Motor neuron (in vitro differentiated cells): ENCODE measurements at regions not wholly inside any gene's neighbourhood (a gene's known extent, or its start where the extent isn't known, plus 50 kb on each side); places are given as distances from the start of the nearest gene placed in this dataset.

Experiments
- ATAC-seq, 8 experiments: fragments of 200-7000 bp; cut with Tn5 transposase; replicated peaks in 6 of 8; 2 replicates each; pipeline ENCODE4 v1.8.0; 2021; ENCODE audit warnings: mild to moderate bottlenecking in 8 of 8, moderate library complexity in 8 of 8
- H3K27ac ChIP-seq, 2 donors: fragments of 250-450 bp; sonication (Bioruptor Pico); 2 replicates each; pipeline ENCODE4 v1.9.0; 2021; ENCODE audit warnings: antibody characterized with exemption in 2 of 2, mild to moderate bottlenecking in 2 of 2, moderate library complexity in 1 of 2
- H3K4me1 ChIP-seq, 2 donors: fragments of 250-450 bp; sonication (Bioruptor Pico); replicated peaks in 1 of 2; 2 replicates each; pipeline ENCODE4 v1.6.1; 2021; ENCODE audit warnings: antibody characterized with exemption in 2 of 2, mild to moderate bottlenecking in 2 of 2, moderate library complexity in 1 of 2
- H3K4me3 ChIP-seq, 5 donors: fragments of 250-450 bp; sonication (Bioruptor Pico); 2 replicates each; pipeline ENCODE4 v1.9.0; 2021; ENCODE audit warnings: antibody characterized with exemption in 5 of 5, mild to moderate bottlenecking in 5 of 5, moderate library complexity in 4 of 5
- WGBS, 10 experiments: fragments of 450-650 bp; shearing (Covaris generic); methylation state at CpG; one replicate each; pipeline ENCODE4 v1.0.0; 2022; 5-methylcytosine and 5-hydroxymethylcytosine counted together
- in situ Hi-C, 9 experiments: fragments of 400-800 bp; cut with MboI; loops; one replicate each; pipeline ENCODE4 v1.15.0; 2021; ENCODE audit warnings: low sequenced_read_pairs in 9 of 9, low pct_unique_long_range_greater_than_20kb in 2 of 9; ENCODE audit not compliant: unreplicated experiment in 9 of 9

- in situ Hi-C loops, result no loop called here
- Histone ChIP-seq H3K4me3 (no peak overlapping the region), H3K27ac (no peak overlapping the region), H3K4me1 (no peaks in the 10 kb centered on the region)
- WGBS, 10 experiments, result 25 to 97% (median 81%) methylated on average over 1 to 4 of the region's 4 CpGs; no CpG with 5 or more reads in 2 of the 10 experiments
- no peak for ATAC-seq
Measured at GRCh38 chr15:29424118-29424517, 154.5 kb upstream of the NSMCE3 start.

DNA sequence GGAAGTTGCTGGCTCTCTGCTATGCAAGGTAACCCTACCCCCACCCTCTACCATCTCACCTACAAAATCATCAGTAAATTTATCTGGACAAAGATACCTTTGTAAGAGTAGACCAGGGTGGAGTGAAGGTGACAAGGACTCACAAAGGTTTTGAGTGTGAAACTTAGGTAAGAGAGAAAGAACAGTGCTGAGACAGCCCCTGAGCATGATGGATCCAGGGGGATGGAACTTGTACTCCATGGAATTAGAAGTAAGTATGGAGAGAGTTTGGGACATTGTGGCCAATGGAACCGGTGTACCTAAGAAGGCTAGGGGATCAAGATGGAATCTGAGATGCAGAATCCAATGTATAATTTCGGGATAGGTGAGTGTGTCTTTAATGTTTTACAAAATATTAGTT lies 153.0 kb upstream of the NSMCE3 start:
- Histone ChIP-seq H3K27ac (no peak overlapping the region), H3K4me1 (no peaks in the 10 kb centered on the region), H3K4me3 (no peak overlapping the region)
- WGBS, 10 experiments, result 7 to 100% (median 81%) methylated on average over 1 to 2 of the region's 2 CpGs
- in situ Hi-C loops, result no loop called here
- ATAC-seq, result no peak

DNA sequence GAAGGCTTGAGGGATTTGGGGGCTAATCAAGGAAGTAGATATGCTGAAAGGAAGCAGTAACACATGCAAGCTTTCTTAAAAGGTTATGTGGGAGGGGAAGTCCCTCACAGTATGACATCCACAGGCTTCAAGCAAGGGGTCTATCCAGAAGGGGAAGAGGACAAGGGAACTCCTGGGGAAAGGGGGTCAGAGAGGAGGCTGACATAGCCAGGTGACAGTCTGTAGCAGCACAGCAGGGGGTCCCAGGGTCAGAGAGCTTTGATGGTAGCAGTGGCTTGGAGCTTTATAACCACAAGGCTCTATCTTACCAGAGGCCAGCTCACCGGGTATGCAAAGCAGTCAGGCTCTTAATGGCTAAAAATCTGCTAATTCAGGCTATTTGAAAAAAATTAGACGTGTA lies 150.6 kb upstream of the NSMCE3 start:
- no peak for ATAC-seq
- Histone ChIP-seq H3K4me1 (no peaks in the 10 kb centered on the region), H3K27ac (no peak overlapping the region), H3K4me3 (no peak overlapping the region)
- WGBS, 10 experiments, result 36 to 75% (median 60%) methylated on average over 1 to 2 of the region's 2 CpGs; no CpG with 5 or more reads in 5 of the 10 experiments
- in situ Hi-C loops, result no loop called here

DNA sequence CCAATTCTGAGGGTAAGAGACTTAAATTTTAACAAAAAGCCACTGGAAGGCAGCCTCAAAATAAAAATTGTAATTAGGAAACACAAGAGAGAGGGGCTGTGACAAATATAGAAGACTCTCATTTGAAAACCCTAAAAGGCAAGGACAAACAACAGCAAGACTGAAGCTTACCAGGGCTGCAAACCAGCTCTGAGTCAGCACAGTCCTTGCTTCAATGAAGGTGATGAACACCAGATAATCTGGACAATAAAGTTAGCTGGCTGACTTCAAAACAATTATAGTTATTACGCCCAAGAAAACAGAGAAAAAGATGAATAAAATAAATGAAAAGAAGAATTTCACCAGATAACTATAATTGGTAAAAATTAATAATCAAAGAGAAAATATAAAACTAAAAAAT lies 149.3 kb upstream of the NSMCE3 start:
- ATAC-seq, result no peak
- in situ Hi-C loops, result no loop called here
- H3K27ac ChIP-seq, result no peak overlapping the region
- no peak overlapping the region for H3K4me3 ChIP-seq
- WGBS, 10 experiments, result 35 to 100% (median 83%) methylated on average over 1 of the region's 1 CpG
- H3K4me1 ChIP-seq, result no peaks in the 10 kb centered on the region

- Histone ChIP-seq H3K4me3 (no peak overlapping the region), H3K27ac (no peak overlapping the region), H3K4me1 (no peaks in the 10 kb centered on the region)
- WGBS, 10 experiments, result 0 to 89% (median 59%) methylated on average over 1 to 4 of the region's 4 CpGs; no CpG with 5 or more reads in 4 of the 10 experiments
- no peak for ATAC-seq
- in situ Hi-C loops, result no loop called here
Measured at GRCh38 chr15:29418178-29418577, 148.6 kb upstream of the NSMCE3 start.

- in situ Hi-C loops, result no loop called here
- H3K4me3 ChIP-seq, result no peak overlapping the region
- no peaks in the 10 kb centered on the region for H3K4me1 ChIP-seq
- H3K27ac ChIP-seq, result no peak overlapping the region
- no peak for ATAC-seq
- 21 to 100% (median 85%) methylated on average over 1 to 3 of the region's 3 CpGs for WGBS, 10 experiments
Measured at GRCh38 chr15:29411299-29411698, 141.7 kb upstream of the NSMCE3 start.

- Histone ChIP-seq H3K4me3 (no peak overlapping the region), H3K4me1 (no peaks in the 10 kb centered on the region), H3K27ac (no peak overlapping the region)
- ATAC-seq, result peak in 2 of 8 experiments; percentile 17 to 59
- WGBS, 10 experiments, result 26 to 100% (median 79%) methylated on average over 1 to 8 of the region's 9 CpGs; no CpG with 5 or more reads in 4 of the 10 experiments
- in situ Hi-C loops, result no loop called here
Measured at GRCh38 chr15:29410338-29410737, 140.7 kb upstream of the NSMCE3 start.

- Histone ChIP-seq H3K27ac (no peak overlapping the region), H3K4me3 (no peak overlapping the region), H3K4me1 (no peaks in the 10 kb centered on the region)
- WGBS, 10 experiments, result 22 to 93% (median 71%) methylated on average over 1 to 6 of the region's 8 CpGs; no CpG with 5 or more reads in 3 of the 10 experiments
- in situ Hi-C loops, result no loop called here
- peak in 2 of 8 experiments; percentile 25 to 33 for ATAC-seq
Measured at GRCh38 chr15:29409890-29410289, 140.3 kb upstream of the NSMCE3 start.

- no peak for ATAC-seq
- Histone ChIP-seq H3K27ac (no peak overlapping the region), H3K4me1 (peaks cover 4 to 17% of the 10 kb centered on the region in 2 donors), H3K4me3 (no peak overlapping the region)
- in situ Hi-C loops, result no loop called here
- WGBS, 10 experiments, result 16 to 100% (median 87%) methylated on average over 3 to 7 of the region's 12 CpGs; no CpG with 5 or more reads in 5 of the 10 experiments
Measured at GRCh38 chr15:29405564-29405963, 135.9 kb upstream of the NSMCE3 start.

GRCh38 chr15:29403772-29404171 lies 134.2 kb upstream of the NSMCE3 start:
- Histone ChIP-seq H3K27ac (no peak overlapping the region), H3K4me1 (peaks cover 4 to 22% of the 10 kb centered on the region in 2 donors), H3K4me3 (no peak overlapping the region)
- 0 to 89% (median 63%) methylated on average over 1 to 3 of the region's 8 CpGs; no CpG with 5 or more reads in 6 of the 10 experiments for WGBS, 10 experiments
- ATAC-seq, result peak in 7 of 8 experiments; percentile 11 to 79 (median 68)
- in situ Hi-C loops, result no loop called here

DNA sequence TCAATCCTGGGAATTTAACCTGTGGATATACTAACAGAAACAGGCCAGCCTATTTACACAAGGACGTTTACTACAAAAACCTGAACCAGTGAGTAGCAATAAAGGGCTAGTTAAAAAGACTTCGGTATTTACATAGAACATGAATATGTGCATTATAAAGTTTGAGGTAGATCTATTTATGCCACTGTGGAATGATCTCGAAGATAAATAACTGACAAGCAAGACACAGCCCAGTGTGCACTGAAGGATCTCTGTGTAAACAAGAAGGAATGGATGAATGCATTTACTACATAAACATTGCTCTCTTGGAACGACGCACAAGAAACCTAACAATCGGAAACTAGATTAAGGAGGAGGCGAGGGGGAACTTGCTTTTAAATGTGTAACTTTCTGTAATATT lies 132.0 kb upstream of the NSMCE3 start:
- ATAC-seq, result peak in 4 of 8 experiments; percentile 48 to 90 (median 80)
- in situ Hi-C loops, result no loop called here
- Histone ChIP-seq H3K27ac (no peak overlapping the region), H3K4me3 (no peak overlapping the region), H3K4me1 (peaks cover 4 to 22% of the 10 kb centered on the region in 2 donors)
- whole genome bisulfite sequencing, 10 experiments, result 0 to 73% (median 48%) methylated on average over 2 to 7 of the region's 7 CpGs

GRCh38 chr15:29400701-29401100 lies 131.1 kb upstream of the NSMCE3 start:
- Histone ChIP-seq H3K27ac (no peak overlapping the region), H3K4me3 (no peak overlapping the region), H3K4me1 (peaks cover 4 to 22% of the 10 kb centered on the region in 2 donors)
- ATAC-seq, result peak in 4 of 8 experiments; percentile 25 to 50 (median 34)
- WGBS, 10 experiments, result 0 to 60% (median 21%) methylated on average over 1 to 8 of the region's 8 CpGs; no CpG with 5 or more reads in 1 of the 10 experiments
- in situ Hi-C loops, result no loop called here

GRCh38 chr15:29398907-29399306 lies 129.3 kb upstream of the NSMCE3 start:
- Histone ChIP-seq H3K27ac (no peak overlapping the region), H3K4me3 (no peak overlapping the region), H3K4me1 (peaks cover 4 to 22% of the 10 kb centered on the region in 2 donors)
- in situ Hi-C loops, result no loop called here
- WGBS, 10 experiments, result 0 to 100% (median 80%) methylated on average over 1 of the region's 1 CpG; no CpG with 5 or more reads in 5 of the 10 experiments
- no peak for ATAC-seq

DNA sequence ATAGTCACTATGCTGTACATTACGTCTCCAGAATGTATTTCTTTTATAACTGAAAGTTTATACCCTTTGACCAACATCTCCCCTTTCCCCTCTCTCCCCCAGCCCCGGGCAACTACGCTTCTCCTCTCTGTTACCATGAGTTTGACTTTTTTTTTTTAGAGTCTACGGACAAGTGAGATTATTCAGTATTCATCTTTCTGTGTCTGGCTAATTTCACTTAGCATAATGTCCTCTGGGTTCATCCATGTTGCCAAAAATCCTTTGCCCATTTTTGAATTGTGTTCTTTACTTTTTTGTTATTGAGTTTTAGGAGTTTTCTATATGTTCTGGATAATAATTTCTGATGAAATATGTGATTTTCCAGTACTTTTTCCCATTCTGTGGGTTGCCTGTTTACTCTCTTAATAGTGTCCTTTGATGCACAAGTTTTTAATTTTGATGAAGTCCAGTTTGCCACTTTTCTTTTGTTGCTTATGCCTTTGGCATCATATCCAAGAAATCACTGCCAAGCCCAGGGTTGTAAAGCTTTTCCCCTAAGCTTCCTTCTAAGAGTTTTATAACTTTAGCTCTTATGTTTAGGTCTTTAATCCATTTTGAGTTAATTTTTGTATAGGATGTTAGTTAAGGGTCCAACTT lies 126.7 kb upstream of the NSMCE3 start:
- in situ Hi-C loops, result no loop called here
- H3K4me1 ChIP-seq, result peaks cover 4 to 11% of the 10 kb centered on the region in 2 donors
- 33 to 100% (median 78%) methylated on average over 1 to 4 of the region's 4 CpGs; no CpG with 5 or more reads in 2 of the 10 experiments for WGBS, 10 experiments

More for the DNA sequence above, 126.7 kb upstream of the NSMCE3 start:
- Histone ChIP-seq H3K27ac (no peak overlapping the region), H3K4me3 (no peak overlapping the region)
- ATAC-seq, result no peak
